ENCODE measurements at regions not wholly inside any gene's neighbourhood (a gene's known extent, or its start where the extent isn't known, plus 50 kb on each side); places are given as distances from the start of the nearest gene placed in this dataset.

GRCh38 chr15:46773016-46773415 lies 944.3 kb upstream of the SEMA6D start:
- no peak for DNase-seq (ENCODE audit: low spot score)
- Mint-ChIP-seq H3K36me3 (ENCODE audit: low read depth) (no peaks in the 10 kb centered on the region), H3K27me3 (ENCODE audit: insufficient read depth) (no peaks in the 10 kb centered on the region), H3K4me3 (no peak overlapping the region), H3K9me3 (peaks cover 48% of the 10 kb centered on the region), H3K27ac (no peak overlapping the region), H3K4me1 (ENCODE audit: low read depth) (no peaks in the 10 kb centered on the region)
- intact Hi-C loops (cut with micrococcal nuclease): no loop called here

DNA sequence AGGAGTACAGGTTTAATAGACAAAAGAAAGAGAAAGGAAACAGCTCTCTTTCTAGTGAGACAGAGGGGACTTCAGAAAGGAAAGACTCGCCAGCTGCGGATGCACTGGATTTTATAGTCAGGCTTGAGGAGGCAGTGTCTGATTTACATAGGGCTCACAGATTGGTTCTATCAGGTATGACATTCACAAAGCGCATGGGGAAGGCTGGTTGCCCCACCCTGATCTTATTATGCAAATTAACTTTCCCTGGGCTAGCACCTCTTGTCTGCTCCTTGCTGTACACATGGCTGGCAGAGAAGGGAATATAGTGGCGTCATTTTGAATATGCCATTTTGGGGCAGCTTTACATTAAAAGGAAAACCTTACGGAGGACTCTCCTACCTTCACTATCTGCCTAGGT lies 938.4 kb upstream of the SEMA6D start:
- H3K9me3 Mint-ChIP-seq: peaks cover 29% of the 10 kb centered on the region
- no peak overlapping the region for H3K4me3 Mint-ChIP-seq
- no peaks in the 10 kb centered on the region for H3K4me1 Mint-ChIP-seq (ENCODE audit: low read depth)
- intact Hi-C loops (cut with micrococcal nuclease): no loop called here
- H3K36me3 Mint-ChIP-seq (ENCODE audit: low read depth): no peaks in the 10 kb centered on the region
- H3K27me3 Mint-ChIP-seq (ENCODE audit: insufficient read depth): no peaks in the 10 kb centered on the region
- H3K27ac Mint-ChIP-seq: no peak overlapping the region
- DNase-seq (ENCODE audit: low spot score): no peak

DNA sequence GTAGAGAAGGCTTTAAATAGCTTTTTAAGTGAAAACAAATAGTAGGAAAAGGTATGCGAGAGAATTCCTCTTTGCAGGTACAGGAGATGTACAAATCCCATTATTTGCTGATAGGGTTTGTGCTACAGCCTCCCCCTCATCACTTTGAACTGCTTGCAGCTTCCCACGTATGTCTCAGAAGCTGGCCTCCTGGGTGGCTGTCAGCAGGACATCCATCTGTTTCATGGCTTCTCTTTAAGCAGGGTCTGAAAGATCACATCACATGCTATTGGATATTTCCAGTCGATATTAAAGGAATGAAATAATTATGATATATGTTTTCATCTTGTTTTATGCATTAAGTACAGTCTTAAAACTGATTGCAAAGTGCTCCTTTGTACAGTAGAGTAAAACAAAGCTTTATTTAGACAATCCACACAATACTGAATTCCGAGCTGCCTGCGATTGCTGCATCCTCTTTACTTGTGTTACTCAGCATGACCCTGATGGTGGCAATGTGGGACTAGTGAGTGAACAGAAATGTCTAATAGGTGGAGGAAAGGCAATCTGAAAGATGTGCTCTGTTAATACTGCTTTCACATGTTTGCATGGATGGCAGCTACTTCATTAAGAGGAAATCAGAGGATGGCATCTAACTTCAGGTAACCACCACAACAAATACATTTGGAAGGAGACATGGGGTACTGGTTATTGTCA lies 930.6 kb upstream of the SEMA6D start:
- H3K4me3 Mint-ChIP-seq: no peak overlapping the region
- no peaks in the 10 kb centered on the region for H3K36me3 Mint-ChIP-seq (ENCODE audit: low read depth)
- no peaks in the 10 kb centered on the region for H3K4me1 Mint-ChIP-seq (ENCODE audit: low read depth)
- no peak overlapping the region for H3K27ac Mint-ChIP-seq
- no peak for DNase-seq (ENCODE audit: low spot score)
- H3K9me3 Mint-ChIP-seq: peaks cover 12% of the 10 kb centered on the region
- intact Hi-C loops (cut with micrococcal nuclease): no loop called here
- H3K27me3 Mint-ChIP-seq (ENCODE audit: insufficient read depth): no peaks in the 10 kb centered on the region

DNA sequence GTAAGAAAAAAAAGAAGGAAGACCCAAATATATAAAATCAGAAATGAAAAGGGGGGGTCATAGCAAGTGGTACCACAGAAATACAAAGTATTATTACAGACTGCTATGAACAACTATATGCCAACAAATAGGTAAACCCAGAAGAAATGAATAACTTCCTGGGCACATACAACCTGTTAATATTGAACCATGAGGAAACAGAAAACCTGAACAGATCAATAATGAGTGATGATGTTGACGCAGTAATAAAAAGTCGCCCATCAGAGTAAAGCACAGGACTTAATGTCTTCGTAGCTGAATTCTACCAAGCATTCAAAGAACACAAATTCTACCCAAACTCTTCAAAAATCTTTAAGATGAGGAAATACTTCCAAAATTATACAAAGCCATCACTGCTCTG lies 921.6 kb upstream of the SEMA6D start:
- no peaks in the 10 kb centered on the region for H3K36me3 Mint-ChIP-seq (ENCODE audit: low read depth)
- DNase-seq (ENCODE audit: low spot score): no peak
- no peak overlapping the region for H3K27ac Mint-ChIP-seq
- no peak overlapping the region for H3K4me3 Mint-ChIP-seq
- H3K9me3 Mint-ChIP-seq: peaks cover 13% of the 10 kb centered on the region
- intact Hi-C loops (cut with micrococcal nuclease): no loop called here
- no peaks in the 10 kb centered on the region for H3K4me1 Mint-ChIP-seq (ENCODE audit: low read depth)
- H3K27me3 Mint-ChIP-seq (ENCODE audit: insufficient read depth): no peaks in the 10 kb centered on the region

- H3K27ac Mint-ChIP-seq: no peak overlapping the region
- no peak overlapping the region for H3K4me3 Mint-ChIP-seq
Observed at GRCh38 chr15:46808834-46809233, 908.5 kb upstream of the SEMA6D start.

GRCh38 chr15:46815240-46815639 lies 902.1 kb upstream of the SEMA6D start:
- peaks cover 10% of the 10 kb centered on the region for H3K9me3 Mint-ChIP-seq
- intact Hi-C loops (cut with micrococcal nuclease): no loop called here
- no peaks in the 10 kb centered on the region for H3K36me3 Mint-ChIP-seq (ENCODE audit: low read depth)
- no peaks in the 10 kb centered on the region for H3K27me3 Mint-ChIP-seq (ENCODE audit: insufficient read depth)
- H3K4me3 Mint-ChIP-seq: no peak overlapping the region
- H3K27ac Mint-ChIP-seq: no peak overlapping the region
- DNase-seq (ENCODE audit: low spot score): no peak
- H3K4me1 Mint-ChIP-seq (ENCODE audit: low read depth): no peaks in the 10 kb centered on the region

More at GRCh38 chr15:46808834-46809233, 908.5 kb upstream of the SEMA6D start:
- intact Hi-C loops (cut with micrococcal nuclease): no loop called here
- DNase-seq (ENCODE audit: low spot score): no peak
- Mint-ChIP-seq H3K27me3 (ENCODE audit: insufficient read depth) (no peaks in the 10 kb centered on the region), H3K9me3 (no peaks in the 10 kb centered on the region), H3K36me3 (ENCODE audit: low read depth) (no peaks in the 10 kb centered on the region), H3K4me1 (ENCODE audit: low read depth) (no peaks in the 10 kb centered on the region)

- Mint-ChIP-seq H3K9me3 (peaks cover 10% of the 10 kb centered on the region), H3K4me3 (no peak overlapping the region), H3K4me1 (ENCODE audit: low read depth) (no peaks in the 10 kb centered on the region), H3K27ac (no peak overlapping the region), H3K36me3 (ENCODE audit: low read depth) (no peaks in the 10 kb centered on the region), H3K27me3 (ENCODE audit: insufficient read depth) (no peaks in the 10 kb centered on the region)
- no peak for DNase-seq (ENCODE audit: low spot score)
- intact Hi-C loops (cut with micrococcal nuclease): no loop called here
Observed at GRCh38 chr15:46815765-46816164, 901.5 kb upstream of the SEMA6D start.

- no peaks in the 10 kb centered on the region for H3K27me3 Mint-ChIP-seq (ENCODE audit: insufficient read depth)
- DNase-seq (ENCODE audit: low spot score): no peak
- H3K4me3 Mint-ChIP-seq: no peak overlapping the region
- no peak overlapping the region for H3K27ac Mint-ChIP-seq
- peaks cover 17% of the 10 kb centered on the region for H3K9me3 Mint-ChIP-seq
- no peaks in the 10 kb centered on the region for H3K36me3 Mint-ChIP-seq (ENCODE audit: low read depth)
- intact Hi-C loops (cut with micrococcal nuclease): no loop called here
- H3K4me1 Mint-ChIP-seq (ENCODE audit: low read depth): no peaks in the 10 kb centered on the region
Observed at GRCh38 chr15:46848704-46849103, 868.6 kb upstream of the SEMA6D start.

DNA sequence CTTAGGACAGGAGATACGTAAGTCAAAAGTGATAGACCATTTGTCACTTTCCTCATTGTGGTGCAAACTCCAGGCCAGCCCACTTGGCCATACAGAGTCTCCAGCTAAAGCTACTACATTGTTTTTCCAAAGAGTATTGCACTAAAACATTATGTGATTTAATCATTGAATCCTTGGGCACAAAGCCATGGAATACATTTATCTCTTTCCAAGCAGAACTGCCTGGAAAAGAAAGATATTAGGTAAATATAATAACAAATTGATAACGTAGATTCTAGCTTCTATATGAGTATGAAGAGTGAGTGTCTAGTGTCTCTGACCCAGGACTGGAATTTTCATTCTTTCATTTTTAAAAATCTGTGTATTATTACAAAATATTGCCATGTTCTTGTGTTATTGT lies 863.7 kb upstream of the SEMA6D start:
- intact Hi-C loops (cut with micrococcal nuclease): no loop called here
- Mint-ChIP-seq H3K4me3 (no peak overlapping the region), H3K36me3 (ENCODE audit: low read depth) (no peaks in the 10 kb centered on the region), H3K9me3 (peaks cover 11% of the 10 kb centered on the region), H3K27me3 (ENCODE audit: insufficient read depth) (no peaks in the 10 kb centered on the region), H3K27ac (no peak overlapping the region), H3K4me1 (ENCODE audit: low read depth) (no peaks in the 10 kb centered on the region)
- no peak for DNase-seq (ENCODE audit: low spot score)

DNA sequence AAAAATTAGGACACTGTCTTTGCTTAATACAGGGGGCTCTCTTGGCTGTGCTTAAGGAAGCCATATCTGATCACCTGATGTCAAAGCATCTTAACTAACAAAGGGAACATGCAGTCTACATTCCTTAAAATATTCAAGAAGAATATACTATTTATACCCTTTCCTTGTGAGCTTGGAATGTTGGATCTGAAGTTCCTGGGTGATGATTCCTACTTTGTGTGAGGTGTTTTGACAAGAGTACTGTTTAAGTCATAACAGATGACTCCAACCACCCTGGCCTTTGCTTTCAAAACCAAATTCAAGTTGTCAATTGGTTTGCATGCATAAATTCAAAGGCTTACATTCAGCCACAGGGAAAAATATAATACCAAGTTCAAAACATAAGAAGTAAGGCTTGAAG lies 862.7 kb upstream of the SEMA6D start:
- Mint-ChIP-seq H3K27me3 (ENCODE audit: insufficient read depth) (no peaks in the 10 kb centered on the region), H3K4me1 (ENCODE audit: low read depth) (no peaks in the 10 kb centered on the region), H3K36me3 (ENCODE audit: low read depth) (no peaks in the 10 kb centered on the region), H3K4me3 (no peak overlapping the region), H3K9me3 (peaks cover 7% of the 10 kb centered on the region), H3K27ac (no peak overlapping the region)
- no peak for DNase-seq (ENCODE audit: low spot score)
- intact Hi-C loops (cut with micrococcal nuclease): no loop called here

GRCh38 chr15:46855388-46855787 lies 861.9 kb upstream of the SEMA6D start:
- peaks cover 7% of the 10 kb centered on the region for H3K9me3 Mint-ChIP-seq
- H3K27me3 Mint-ChIP-seq (ENCODE audit: insufficient read depth): no peaks in the 10 kb centered on the region
- H3K36me3 Mint-ChIP-seq (ENCODE audit: low read depth): no peaks in the 10 kb centered on the region
- DNase-seq (ENCODE audit: low spot score): no peak
- no peaks in the 10 kb centered on the region for H3K4me1 Mint-ChIP-seq (ENCODE audit: low read depth)
- H3K27ac Mint-ChIP-seq: no peak overlapping the region
- intact Hi-C loops (cut with micrococcal nuclease): no loop called here
- no peak overlapping the region for H3K4me3 Mint-ChIP-seq

- H3K4me3 Mint-ChIP-seq: no peak overlapping the region
- H3K36me3 Mint-ChIP-seq (ENCODE audit: low read depth): no peaks in the 10 kb centered on the region
- H3K9me3 Mint-ChIP-seq: peaks cover 7% of the 10 kb centered on the region
- H3K4me1 Mint-ChIP-seq (ENCODE audit: low read depth): no peaks in the 10 kb centered on the region
- intact Hi-C loops (cut with micrococcal nuclease): no loop called here
- no peak overlapping the region for H3K27ac Mint-ChIP-seq
- no peaks in the 10 kb centered on the region for H3K27me3 Mint-ChIP-seq (ENCODE audit: insufficient read depth)
- DNase-seq (ENCODE audit: low spot score): no peak
Observed at GRCh38 chr15:46856839-46857502, 860.3 kb upstream of the SEMA6D start.

- intact Hi-C loops (cut with micrococcal nuclease): no loop called here
- Mint-ChIP-seq H3K36me3 (ENCODE audit: low read depth) (no peaks in the 10 kb centered on the region), H3K4me1 (ENCODE audit: low read depth) (no peaks in the 10 kb centered on the region), H3K27ac (no peak overlapping the region), H3K9me3 (peaks cover 11% of the 10 kb centered on the region), H3K4me3 (no peak overlapping the region), H3K27me3 (ENCODE audit: insufficient read depth) (no peaks in the 10 kb centered on the region)
- DNase-seq (ENCODE audit: low spot score): no peak
Observed at GRCh38 chr15:46858150-46858549, 859.2 kb upstream of the SEMA6D start.

DNA sequence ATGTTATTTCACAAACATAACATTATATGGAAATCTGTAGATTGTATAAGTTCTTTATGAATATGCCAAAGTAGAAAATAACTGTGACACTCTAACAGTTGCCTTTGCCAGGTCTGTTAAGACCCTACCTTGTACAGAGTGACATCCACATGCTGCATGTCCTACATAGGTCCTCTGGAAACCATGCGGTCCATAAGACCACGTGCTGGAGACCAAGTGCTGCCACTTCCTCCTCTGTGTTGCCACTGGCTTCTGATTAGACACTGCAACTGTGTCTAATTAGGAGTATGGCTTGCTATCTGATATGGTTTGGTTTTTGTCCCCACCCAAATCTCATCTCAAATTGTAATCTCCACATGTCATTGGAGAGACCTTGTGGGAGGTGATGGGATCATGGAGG lies 855.5 kb upstream of the SEMA6D start:
- no peaks in the 10 kb centered on the region for H3K36me3 Mint-ChIP-seq (ENCODE audit: low read depth)
- intact Hi-C loops (cut with micrococcal nuclease): no loop called here
- no peak overlapping the region for H3K27ac Mint-ChIP-seq
- H3K4me3 Mint-ChIP-seq: no peak overlapping the region
- no peaks in the 10 kb centered on the region for H3K27me3 Mint-ChIP-seq (ENCODE audit: insufficient read depth)
- no peaks in the 10 kb centered on the region for H3K4me1 Mint-ChIP-seq (ENCODE audit: low read depth)
- no peak for DNase-seq (ENCODE audit: low spot score)
- peaks cover 10% of the 10 kb centered on the region for H3K9me3 Mint-ChIP-seq
